ENCODE measurements at regions not wholly inside any gene's neighbourhood (a gene's known extent, or its start where the extent isn't known, plus 50 kb on each side); places are given as distances from the start of the nearest gene placed in this dataset.
A peak's percentile ranks its signal among the peaks of the same experiment; 100 is the strongest.
"Not testable (repeated sequence)": the region's sequence is repeated elsewhere in the genome, so short reads cannot be mapped to it uniquely, and the experiment has no call there.

DNA sequence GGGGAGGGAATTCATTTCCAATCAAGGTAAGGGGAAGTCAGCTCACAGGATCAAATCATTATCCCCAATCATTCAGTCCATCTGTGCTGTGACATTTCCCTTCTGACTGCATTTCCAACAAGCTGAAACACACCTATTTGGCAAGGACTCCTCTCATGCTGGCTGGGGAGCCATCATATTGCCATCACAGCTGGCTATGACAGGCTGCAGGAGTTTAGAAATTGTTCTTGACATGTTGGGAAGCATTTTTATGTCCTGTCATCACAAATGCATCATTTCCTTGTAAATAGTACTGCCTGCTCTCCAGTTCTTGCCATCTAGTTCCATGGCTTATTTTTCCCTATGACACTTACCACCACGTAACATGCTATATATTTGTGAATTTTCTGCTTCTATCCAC lies 113.9 kb upstream of the TMEM170B start:
- Histone ChIP-seq H3K9me3 (no peaks in the 10 kb centered on the region), H3K36me3 (no peaks in the 10 kb centered on the region), H3K4me1 (ENCODE audit: control insufficient read depth in 1 of 2, low read depth in 2 of 2) (peaks cover 15 to 33% of the 10 kb centered on the region in 2 donors), H3K27me3 (replicated peaks; ENCODE audit: insufficient read depth) (no peaks in the 10 kb centered on the region), H3K27ac (no peak overlapping the region), H3K4me3 (no peak overlapping the region)
- DNase-seq (ENCODE audit: low spot score): no peak
- ATAC-seq (ENCODE audit: insufficient number of reproducible peaks, low FRiP score, low read depth): no peak
- TF ChIP-seq, protein P1, sequence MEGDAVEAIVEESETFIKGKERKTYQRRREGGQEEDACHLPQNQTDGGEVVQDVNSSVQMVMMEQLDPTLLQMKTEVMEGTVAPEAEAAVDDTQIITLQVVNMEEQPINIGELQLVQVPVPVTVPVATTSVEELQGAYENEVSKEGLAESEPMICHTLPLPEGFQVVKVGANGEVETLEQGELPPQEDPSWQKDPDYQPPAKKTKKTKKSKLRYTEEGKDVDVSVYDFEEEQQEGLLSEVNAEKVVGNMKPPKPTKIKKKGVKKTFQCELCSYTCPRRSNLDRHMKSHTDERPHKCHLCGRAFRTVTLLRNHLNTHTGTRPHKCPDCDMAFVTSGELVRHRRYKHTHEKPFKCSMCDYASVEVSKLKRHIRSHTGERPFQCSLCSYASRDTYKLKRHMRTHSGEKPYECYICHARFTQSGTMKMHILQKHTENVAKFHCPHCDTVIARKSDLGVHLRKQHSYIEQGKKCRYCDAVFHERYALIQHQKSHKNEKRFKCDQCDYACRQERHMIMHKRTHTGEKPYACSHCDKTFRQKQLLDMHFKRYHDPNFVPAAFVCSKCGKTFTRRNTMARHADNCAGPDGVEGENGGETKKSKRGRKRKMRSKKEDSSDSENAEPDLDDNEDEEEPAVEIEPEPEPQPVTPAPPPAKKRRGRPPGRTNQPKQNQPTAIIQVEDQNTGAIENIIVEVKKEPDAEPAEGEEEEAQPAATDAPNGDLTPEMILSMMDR (IDR thresholded peaks at IDR 0.05): no peak

DNA sequence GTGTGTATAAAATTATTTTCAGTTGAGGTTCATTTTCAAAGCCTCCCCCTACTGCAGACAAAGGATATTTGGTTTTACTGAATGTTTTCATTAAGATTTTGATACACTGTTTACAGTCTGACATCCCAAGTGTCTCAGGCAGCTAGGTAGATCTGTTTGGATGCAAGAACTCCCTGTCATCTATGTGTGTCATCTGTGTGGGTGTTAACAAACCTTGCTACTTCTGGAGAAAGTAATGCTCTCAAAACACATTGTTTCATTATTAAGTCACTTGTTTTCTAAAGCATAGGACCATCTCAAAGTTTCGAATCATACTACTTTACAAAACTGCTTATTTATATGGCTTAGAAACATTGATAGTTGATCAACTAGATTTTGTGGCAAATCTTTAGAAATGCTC lies 114.5 kb upstream of the TMEM170B start:
- no peaks in the 10 kb centered on the region for H3K27me3 ChIP-seq (replicated peaks; ENCODE audit: insufficient read depth)
- ATAC-seq (ENCODE audit: insufficient number of reproducible peaks, low FRiP score, low read depth): no peak
- H3K36me3 ChIP-seq: no peaks in the 10 kb centered on the region
- H3K27ac ChIP-seq: no peak overlapping the region
- H3K9me3 ChIP-seq: no peaks in the 10 kb centered on the region
- H3K4me1 ChIP-seq (ENCODE audit: control insufficient read depth in 1 of 2, low read depth in 2 of 2): peaks cover 16 to 33% of the 10 kb centered on the region in 2 donors
- H3K4me3 ChIP-seq: no peak overlapping the region
- no peak for DNase-seq (ENCODE audit: low spot score)
- TF ChIP-seq, protein P1 (IDR thresholded peaks at IDR 0.05): no peak

DNA sequence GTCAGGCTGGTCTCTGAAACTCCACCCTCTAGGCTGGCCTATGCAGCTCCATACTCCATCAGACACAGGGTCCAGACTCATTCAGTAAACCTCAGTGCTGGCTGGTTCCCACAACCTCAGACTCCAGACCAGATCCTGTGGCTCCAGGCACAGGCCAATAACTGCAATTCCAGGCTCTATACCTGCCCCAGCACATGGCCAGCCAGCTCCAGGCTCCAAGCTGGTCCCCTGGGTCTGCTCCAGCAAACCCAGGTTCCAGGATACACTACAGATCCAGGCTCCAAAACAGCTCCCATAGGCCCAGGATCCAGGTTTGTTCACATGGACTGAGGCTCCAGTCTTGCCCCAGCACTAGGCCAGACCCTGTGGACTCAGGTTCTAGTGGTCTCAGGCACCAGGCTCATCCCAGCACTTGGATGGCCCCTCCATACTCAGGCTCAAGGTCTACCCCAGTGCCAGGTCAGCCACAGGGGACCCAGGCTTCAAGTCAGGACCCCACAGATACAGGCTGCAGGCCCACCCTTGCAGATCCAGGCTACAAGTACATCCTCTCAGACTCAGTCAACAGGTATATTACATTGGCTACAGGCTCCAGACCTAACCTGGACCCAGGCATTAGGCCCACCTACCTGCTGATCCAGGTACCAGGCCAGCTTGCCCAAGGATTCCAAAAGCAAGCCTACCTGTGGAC lies 117.6 kb upstream of the TMEM170B start:
- DNase-seq (ENCODE audit: low spot score): no peak
- no peak for ATAC-seq (ENCODE audit: insufficient number of reproducible peaks, low FRiP score, low read depth)

GRCh38 chr6:11418290-11418905 lies 119.2 kb upstream of the TMEM170B start:
- ATAC-seq (ENCODE audit: insufficient number of reproducible peaks, low FRiP score, low read depth) (no peak), DNase-seq (ENCODE audit: low spot score) (no peak)
- Histone ChIP-seq H3K4me3 (no peak overlapping the region), H3K4me1 (ENCODE audit: control insufficient read depth in 1 of 2, low read depth in 2 of 2) (peaks cover 6 to 23% of the 10 kb centered on the region in 2 donors), H3K27ac (peak overlapping the region in 1 of 2 donors; percentile 2), H3K36me3 (no peaks in the 10 kb centered on the region), H3K27me3 (replicated peaks; ENCODE audit: insufficient read depth) (no peaks in the 10 kb centered on the region), H3K9me3 (no peaks in the 10 kb centered on the region)
- TF ChIP-seq, protein P1 (IDR thresholded peaks at IDR 0.05): no peak

More for the DNA sequence above, 117.6 kb upstream of the TMEM170B start:
- Histone ChIP-seq H3K27ac (no peak overlapping the region), H3K27me3 (replicated peaks; ENCODE audit: insufficient read depth) (no peaks in the 10 kb centered on the region), H3K4me1 (ENCODE audit: control insufficient read depth in 1 of 2, low read depth in 2 of 2) (peaks cover 6 to 10% of the 10 kb centered on the region in 2 donors), H3K36me3 (no peaks in the 10 kb centered on the region), H3K4me3 (no peak overlapping the region), H3K9me3 (no peaks in the 10 kb centered on the region)
- TF ChIP-seq, protein P1 (IDR thresholded peaks at IDR 0.05): no peak

DNA sequence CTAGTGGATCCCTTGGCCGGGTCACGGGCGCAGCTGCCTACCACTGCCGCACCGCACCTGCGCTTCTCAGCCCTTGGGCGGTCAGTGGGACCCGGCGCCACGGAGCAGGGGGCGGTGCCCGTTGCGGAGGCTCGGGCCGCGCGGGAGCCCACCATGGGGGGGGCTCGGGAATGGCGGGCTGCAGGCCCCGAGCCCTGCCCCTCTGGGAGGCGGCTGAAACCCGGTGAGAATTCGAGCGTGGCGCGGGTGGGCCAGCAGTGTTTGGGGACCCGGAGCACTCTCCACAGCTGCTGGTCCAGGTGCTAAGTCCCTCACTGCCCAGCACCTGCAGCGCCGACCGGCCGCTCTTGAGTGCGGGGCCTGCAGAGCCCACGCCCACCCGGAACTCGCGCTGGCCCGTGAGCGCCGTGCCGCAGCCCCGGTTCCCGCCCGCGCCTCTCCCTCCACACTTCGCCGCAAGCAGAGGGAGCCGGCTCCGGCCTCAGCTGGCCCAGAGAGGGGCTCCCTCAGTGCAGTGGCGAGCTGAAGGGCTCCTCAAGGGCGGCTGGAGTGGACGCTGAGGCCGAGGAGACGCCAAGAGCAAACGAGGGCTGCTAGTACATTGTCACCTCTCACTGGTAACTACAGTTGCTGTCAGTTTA lies 120.5 kb upstream of the TMEM170B start:
- Histone ChIP-seq H3K9me3 (no peaks in the 10 kb centered on the region), H3K27ac (no peak overlapping the region), H3K4me1 (ENCODE audit: control insufficient read depth in 1 of 2, low read depth in 2 of 2) (peaks cover 14 to 36% of the 10 kb centered on the region in 2 donors), H3K4me3 (no peak overlapping the region), H3K27me3 (replicated peaks; ENCODE audit: insufficient read depth) (no peaks in the 10 kb centered on the region), H3K36me3 (no peaks in the 10 kb centered on the region)
- DNase-seq (ENCODE audit: low spot score) (no peak), ATAC-seq (ENCODE audit: insufficient number of reproducible peaks, low FRiP score, low read depth) (no peak)
- TF ChIP-seq, protein P1 (IDR thresholded peaks at IDR 0.05): no peak

DNA sequence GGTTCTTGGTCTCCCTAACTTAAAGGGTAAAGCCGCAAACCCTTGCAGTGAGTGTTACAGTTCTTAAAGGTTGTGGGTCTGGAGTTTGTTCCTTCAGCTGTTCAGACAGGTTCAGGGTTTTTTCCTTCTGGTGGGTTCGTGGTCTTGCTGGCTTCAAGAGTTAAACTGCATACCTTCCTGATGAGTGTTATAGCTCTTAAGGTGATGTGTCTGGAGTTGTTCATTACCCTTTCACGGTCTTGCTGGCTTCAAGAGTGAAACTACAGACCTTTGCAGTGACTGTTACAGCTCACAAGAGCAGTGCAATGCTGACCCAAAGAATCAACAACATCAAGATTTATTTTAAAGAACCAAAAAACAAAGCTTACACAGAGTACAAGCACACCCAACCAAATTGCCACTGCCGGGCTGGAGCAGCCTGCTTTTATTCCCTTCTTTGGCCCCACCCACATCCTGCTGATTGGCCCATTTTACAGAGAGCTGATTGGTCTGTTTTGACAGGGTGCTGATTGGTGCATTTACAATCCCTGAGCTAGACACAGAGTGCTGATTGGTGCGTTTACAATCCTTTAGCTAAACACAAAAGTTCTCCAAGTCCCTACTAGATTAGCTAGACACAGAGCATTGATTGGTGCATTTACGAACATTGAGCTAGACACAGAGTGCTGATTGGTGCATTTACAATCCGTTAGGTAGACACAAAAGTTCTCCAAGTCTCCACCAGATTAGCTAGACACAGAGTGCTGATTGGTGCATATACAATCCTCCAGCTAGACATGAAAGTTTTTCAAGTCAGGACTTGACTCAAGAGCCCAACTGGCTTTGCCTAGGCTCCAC lies 121.2 kb upstream of the TMEM170B start:
- H3K4me1 ChIP-seq (ENCODE audit: control insufficient read depth in 1 of 2, low read depth in 2 of 2): peaks cover 14 to 43% of the 10 kb centered on the region in 2 donors
- not testable (repeated sequence) for ATAC-seq (ENCODE audit: insufficient number of reproducible peaks, low FRiP score, low read depth); H3K9me3 ChIP-seq; H3K4me3 ChIP-seq; DNase-seq (ENCODE audit: low spot score); H3K36me3 ChIP-seq; H3K27me3 ChIP-seq (replicated peaks; ENCODE audit: insufficient read depth); H3K27ac ChIP-seq
